A673 (cell line): ENCODE measurements at regions not wholly inside any gene's neighbourhood (a gene's known extent, or its start where the extent isn't known, plus 50 kb on each side); places are given as distances from the start of the nearest gene placed in this dataset.
A peak's percentile ranks its signal among the peaks of the same experiment; 100 is the strongest.

Experiments used
- BruUV-seq: library from RNA; stranded (reverse); fragments of 400-500 nt; replicated peaks from 2 replicates; lab custom pipeline; 2021; lab: Mats Ljungman, UMichigan
- CTCF ChIA-PET: fragments of 300-600 bp; sonication (Branson Sonifier 250); formaldehyde crosslinking; loops from one replicate; lab custom pipeline; 2022; ENCODE audit warnings: antibody characterized with exemption; lab: Charles Lee
- POLR2A ChIA-PET: fragments of 300-600 bp; sonication (Branson Sonifier 250); formaldehyde crosslinking; loops from one replicate; lab custom pipeline; 2022; ENCODE audit warnings: antibody characterized with exemption; ENCODE audit not compliant: low non-redundant PET; lab: Charles Lee
- DNase-seq: peaks from one replicate; pipeline ENCODE4 v3.0.0-alpha.2; 2015; ENCODE audit warnings: low spot score
- H3K27ac ChIP-seq: fragments of 200-600 bp; sonication (generic); 2 replicates; pipeline ENCODE4 v1.5.1; 2016; ENCODE audit warnings: mixed run types, low read depth, mild to moderate bottlenecking, mixed read lengths, antibody characterized with exemption, low read length; ENCODE audit not compliant: poor library complexity, severe bottlenecking
- H3K27me3 ChIP-seq: fragments of 200-600 bp; sonication (generic); replicated peaks from 2 replicates; pipeline ENCODE4 v1.6.1; 2017; ENCODE audit warnings: mixed run types, low read depth, mild to moderate bottlenecking, mixed read lengths, antibody characterized with exemption, low read length; ENCODE audit not compliant: insufficient read depth, poor library complexity
- H3K36me3 ChIP-seq: fragments of 200-600 bp; sonication (generic); 2 replicates; pipeline ENCODE4 v1.6.1; 2016; ENCODE audit warnings: mixed run types, mild to moderate bottlenecking, mixed read lengths, antibody characterized with exemption, low read length; ENCODE audit not compliant: insufficient read depth, poor library complexity, severe bottlenecking
- H3K4me1 ChIP-seq: fragments of 200-600 bp; sonication (generic); 2 replicates; pipeline ENCODE4 v1.6.1; 2017; ENCODE audit warnings: mixed run types, mild to moderate bottlenecking, mixed read lengths, antibody characterized with exemption, low read length; ENCODE audit not compliant: insufficient read depth, poor library complexity, severe bottlenecking
- H3K4me3 ChIP-seq: fragments of 200-600 bp; sonication (generic); 2 replicates; pipeline ENCODE4 v1.5.1; 2016; ENCODE audit warnings: low read depth, mixed run types, mild to moderate bottlenecking, mixed read lengths, low read length; ENCODE audit not compliant: poor library complexity, severe bottlenecking
- H3K9me3 ChIP-seq: fragments of 200-600 bp; sonication (generic); 2 replicates; pipeline ENCODE4 v1.6.1; 2016; ENCODE audit warnings: mixed run types, low read depth, mild to moderate bottlenecking, mixed read lengths, antibody characterized with exemption, low read length; ENCODE audit not compliant: poor library complexity, severe bottlenecking
- CTCF ChIP-seq: fragments of 300-800, 200-600 bp; sonication (generic); conservative IDR thresholded peaks from 2 replicates; pipeline ENCODE4 v1.5.1; 2017; ENCODE audit warnings: low read depth, mild to moderate bottlenecking, antibody characterized with exemption, low read length, moderate library complexity, mixed read lengths
- EZH2 ChIP-seq: fragments of 200-600 bp; sonication (generic); IDR thresholded peaks from 2 replicates; pipeline ENCODE4 v1.6.1; 2017; ENCODE audit warnings: borderline replicate concordance, low read depth, mild to moderate bottlenecking, mixed read lengths, antibody characterized with exemption, low read length; ENCODE audit not compliant: poor library complexity, severe bottlenecking
- intact Hi-C: fragments of 100-400 bp; cut with micrococcal nuclease; formaldehyde crosslinking; loops from one replicate; pipeline ENCODE4 v1.10.0; 2022; ENCODE audit not compliant: unreplicated experiment

- no peak for DNase-seq
- Histone ChIP-seq H3K9me3 (peaks cover 13% of the 10 kb centered on the region), H3K4me3 (no peak overlapping the region), H3K27me3 (no peaks in the 10 kb centered on the region), H3K27ac (no peak overlapping the region), H3K4me1 (no peaks in the 10 kb centered on the region), H3K36me3 (no peaks in the 10 kb centered on the region)
- TF ChIP-seq EZH2: no peak
- ChIA-PET CTCF (no interaction called here), POLR2A (no interaction called here)
- intact Hi-C loops: no loop called here
- BruUV-seq: no TSS peak
Observed at GRCh38 chr18:39801848-39802247, 2153.2 kb upstream of the PIK3C3 start.

GRCh38 chr18:39801010-39801409 lies 2154.0 kb upstream of the PIK3C3 start:
- no peak overlapping the region for H3K4me3 ChIP-seq
- no peaks in the 10 kb centered on the region for H3K36me3 ChIP-seq
- no peak for DNase-seq
- BruUV-seq: no TSS peak
- POLR2A ChIA-PET: no interaction called here
- H3K27ac ChIP-seq: no peak overlapping the region
- peaks cover 13% of the 10 kb centered on the region for H3K9me3 ChIP-seq
- intact Hi-C loops: no loop called here
- H3K27me3 ChIP-seq: no peaks in the 10 kb centered on the region
- no peak for TF ChIP-seq EZH2
- no peak for TF ChIP-seq CTCF
- H3K4me1 ChIP-seq: no peaks in the 10 kb centered on the region
- CTCF ChIA-PET: no interaction called here

- BruUV-seq: no TSS peak
- Histone ChIP-seq H3K27ac (no peak overlapping the region), H3K36me3 (no peaks in the 10 kb centered on the region), H3K4me3 (peak overlapping the region; percentile 67), H3K4me1 (no peaks in the 10 kb centered on the region), H3K9me3 (peaks cover 13% of the 10 kb centered on the region), H3K27me3 (no peaks in the 10 kb centered on the region)
- CTCF ChIA-PET: interaction anchor here (0.6 kb wide), 1 partner anchor 58 kb away, joined by 4 read pairs; no protein-coding TSS in a partner anchor
- POLR2A ChIA-PET: interaction anchor here (0.5 to 0.7 kb wide), 2 partner anchors 9 to 414 kb away, joined by 6 to 10 read pairs; no protein-coding TSS in a partner anchor
- no peak for TF ChIP-seq EZH2
- TF ChIP-seq CTCF: no peak
- intact Hi-C loops: no loop called here
- DNase-seq: peak; percentile 32
Observed at GRCh38 chr18:39799006-39799405, 2156.0 kb upstream of the PIK3C3 start.

GRCh38 chr18:39796393-39796792 lies 2158.6 kb upstream of the PIK3C3 start:
- no TSS peak for BruUV-seq
- H3K4me1 ChIP-seq: no peaks in the 10 kb centered on the region
- H3K27me3 ChIP-seq: no peaks in the 10 kb centered on the region
- no peak for TF ChIP-seq EZH2
- TF ChIP-seq CTCF: no peak
- no peaks in the 10 kb centered on the region for H3K36me3 ChIP-seq
- ChIA-PET POLR2A (no interaction called here), CTCF (no interaction called here)
- no peak overlapping the region for H3K4me3 ChIP-seq
- no peak overlapping the region for H3K27ac ChIP-seq
- DNase-seq: no peak
- intact Hi-C loops: no loop called here
- H3K9me3 ChIP-seq: peaks cover 2% of the 10 kb centered on the region
